ENCODE measurements at regions not wholly inside any gene's neighbourhood (a gene's known extent, or its start where the extent isn't known, plus 50 kb on each side); places are given as distances from the start of the nearest gene placed in this dataset.
A peak's percentile ranks its signal among the peaks of the same experiment; 100 is the strongest.

DNA sequence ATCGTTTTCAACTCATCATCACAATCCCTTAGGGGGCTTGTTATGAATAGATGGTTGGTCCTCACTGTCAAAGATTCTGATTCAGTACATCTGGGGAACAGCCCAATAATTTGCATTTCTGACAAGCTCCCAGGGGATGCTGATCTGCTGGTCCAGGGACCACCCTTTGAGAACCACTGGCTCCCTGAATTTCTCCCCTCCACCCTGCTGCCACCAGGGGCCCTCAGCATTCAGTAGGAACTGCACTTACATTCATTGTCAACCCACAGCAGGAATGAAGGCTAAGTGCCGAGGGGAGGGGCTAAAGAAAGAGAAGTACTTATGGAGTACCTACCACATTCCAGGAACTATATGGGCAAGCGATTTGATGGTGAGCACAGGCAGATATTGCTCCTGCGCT lies 85.9 kb downstream of the BOD1 start:
- no peak overlapping the region for H3K27ac ChIP-seq
- no peak overlapping the region for H3K4me3 ChIP-seq

DNA sequence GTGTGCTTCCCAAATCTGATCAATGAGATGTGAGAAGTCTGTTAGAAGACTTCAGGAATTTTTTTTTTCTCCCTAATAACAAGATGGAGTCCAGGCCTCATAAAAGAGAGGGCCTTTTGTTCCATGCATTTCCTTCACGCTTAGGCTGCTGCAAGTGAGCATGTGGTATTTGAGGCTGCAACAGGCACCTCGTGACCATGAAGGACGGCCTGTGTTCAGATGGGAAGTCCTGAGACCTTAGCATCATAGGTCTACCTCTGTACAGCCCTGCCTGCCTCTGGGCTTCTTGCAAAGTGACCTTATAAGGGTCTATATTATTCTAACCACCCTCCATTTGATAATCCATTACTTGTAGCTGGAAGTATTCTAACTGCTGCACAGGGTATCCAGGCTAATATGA lies 86.6 kb downstream of the BOD1 start:
- Histone ChIP-seq H3K4me3 (no peak overlapping the region), H3K27ac (no peak overlapping the region)

DNA sequence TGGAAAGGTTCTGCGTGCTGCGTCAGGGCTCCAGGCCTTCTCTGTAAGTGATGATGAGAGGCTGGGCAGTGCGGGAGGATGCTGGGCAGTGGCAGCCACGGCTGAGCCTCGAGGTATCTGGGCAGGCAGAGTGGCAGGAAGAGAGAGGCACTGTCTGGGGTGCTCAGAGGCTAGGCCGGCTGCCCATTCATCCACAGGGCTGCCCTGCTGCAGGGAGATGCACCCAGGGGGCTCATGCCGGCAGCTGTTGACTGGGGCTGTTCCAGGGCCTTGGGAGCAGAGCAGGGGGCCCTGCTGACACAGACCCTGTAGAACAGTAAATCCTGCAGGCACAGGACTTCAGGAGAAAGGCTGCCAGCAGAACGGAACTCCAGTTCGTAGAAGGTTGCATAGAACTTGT lies 88.8 kb downstream of the BOD1 start:
- no peak overlapping the region for H3K4me3 ChIP-seq
- H3K27ac ChIP-seq, result no peak overlapping the region

DNA sequence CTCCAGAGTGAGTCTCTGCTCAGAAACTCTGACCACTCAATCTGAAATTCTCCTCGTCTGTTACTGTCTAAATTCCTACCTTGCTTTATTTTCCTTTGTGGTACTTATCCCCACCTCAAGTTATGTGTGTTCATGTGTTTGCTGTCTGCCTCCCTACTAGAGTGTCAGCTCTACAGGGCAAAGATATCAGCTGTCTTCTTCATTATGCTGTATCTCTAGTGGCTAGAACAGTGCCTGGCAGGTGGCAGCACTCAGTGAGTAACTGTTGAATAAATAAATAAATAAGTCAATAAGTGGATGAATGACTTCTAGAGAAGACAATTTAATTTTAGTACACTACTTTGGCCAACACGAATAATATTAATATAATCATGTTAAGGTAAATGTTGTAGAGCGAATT lies 92.3 kb downstream of the BOD1 start:
- Histone ChIP-seq H3K4me3 (no peak overlapping the region), H3K27ac (no peak overlapping the region)

DNA sequence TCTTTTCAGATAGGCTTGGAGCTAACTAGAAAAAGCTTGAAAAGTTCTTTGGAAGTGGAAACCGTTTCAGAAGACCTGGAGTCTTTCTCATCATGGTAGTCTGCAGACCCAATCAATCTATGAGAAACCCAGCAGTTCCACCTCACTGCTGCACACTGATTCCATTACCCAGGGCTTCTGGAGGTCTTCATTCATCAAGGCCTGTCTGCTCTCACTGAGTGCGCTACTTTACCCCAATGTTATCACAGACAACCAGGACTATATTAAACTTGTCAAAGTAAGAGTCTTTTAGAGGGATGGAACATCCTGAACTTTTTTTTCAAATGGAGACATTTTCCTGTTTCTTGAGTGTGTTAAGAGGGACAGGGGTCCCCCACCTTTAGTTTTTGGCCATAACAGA lies 93.1 kb downstream of the BOD1 start:
- H3K27ac ChIP-seq, result no peak overlapping the region
- no peak overlapping the region for H3K4me3 ChIP-seq

DNA sequence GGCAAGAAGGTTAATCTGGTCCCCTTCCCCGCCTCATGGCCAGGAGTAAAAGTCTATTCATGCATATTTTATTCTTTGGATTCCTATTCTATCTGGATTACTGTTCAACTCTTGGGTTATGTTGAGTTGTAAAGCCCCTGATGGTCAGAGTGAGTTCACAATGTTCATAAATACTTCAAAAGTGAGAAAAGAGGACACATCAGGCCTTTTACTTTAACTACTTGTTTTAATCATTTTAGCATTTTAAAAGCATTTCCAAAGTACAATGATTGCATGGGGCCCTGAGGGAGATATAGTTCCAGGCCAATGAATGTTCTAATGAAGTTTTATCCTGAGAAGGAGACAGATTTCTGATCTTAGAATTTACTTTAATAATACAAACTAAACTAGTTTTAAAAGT lies 93.9 kb downstream of the BOD1 start:
- no peak overlapping the region for H3K4me3 ChIP-seq
- no peak overlapping the region for H3K27ac ChIP-seq

DNA sequence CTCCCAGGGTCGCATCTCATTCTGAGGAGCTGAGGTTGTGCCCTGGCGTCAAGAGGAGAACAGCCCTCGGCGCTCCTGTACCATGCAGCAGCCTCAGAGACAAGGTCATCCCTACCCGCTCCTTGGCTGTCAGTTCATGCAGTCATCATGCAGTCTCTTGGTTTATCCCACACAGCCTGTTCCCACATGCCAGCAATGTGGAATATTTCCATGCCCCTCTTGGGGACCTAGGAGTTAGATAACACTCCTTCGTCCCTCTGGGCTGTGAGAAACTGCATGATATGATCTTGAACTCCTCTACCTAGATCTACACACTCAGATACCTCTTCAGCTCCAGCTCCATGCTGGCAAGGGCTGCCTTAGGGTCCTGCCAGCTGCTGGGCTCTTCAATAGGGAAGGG lies 97.6 kb downstream of the BOD1 start:
- Histone ChIP-seq H3K4me3 (no peak overlapping the region), H3K27ac (no peak overlapping the region)

DNA sequence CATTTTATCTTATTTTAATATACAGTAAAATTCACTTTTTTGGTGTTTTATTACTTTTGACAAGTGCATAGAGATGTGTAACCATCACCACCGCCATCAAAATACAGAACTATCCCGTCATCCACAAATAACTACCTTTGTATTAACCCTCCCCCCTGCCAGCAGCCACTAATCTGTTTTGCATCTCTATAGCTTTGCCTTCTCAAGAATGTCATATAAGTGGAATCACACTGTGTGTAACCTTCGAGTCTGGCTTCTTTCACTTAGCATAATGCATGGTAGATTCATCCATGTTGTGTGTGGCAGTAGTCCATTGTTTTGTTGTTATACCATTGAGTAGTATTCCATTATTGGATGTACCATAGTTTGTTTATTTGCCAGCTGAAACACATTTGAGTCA lies 98.8 kb downstream of the BOD1 start:
- H3K27ac ChIP-seq, result no peak overlapping the region
- H3K4me3 ChIP-seq, result no peak overlapping the region

DNA sequence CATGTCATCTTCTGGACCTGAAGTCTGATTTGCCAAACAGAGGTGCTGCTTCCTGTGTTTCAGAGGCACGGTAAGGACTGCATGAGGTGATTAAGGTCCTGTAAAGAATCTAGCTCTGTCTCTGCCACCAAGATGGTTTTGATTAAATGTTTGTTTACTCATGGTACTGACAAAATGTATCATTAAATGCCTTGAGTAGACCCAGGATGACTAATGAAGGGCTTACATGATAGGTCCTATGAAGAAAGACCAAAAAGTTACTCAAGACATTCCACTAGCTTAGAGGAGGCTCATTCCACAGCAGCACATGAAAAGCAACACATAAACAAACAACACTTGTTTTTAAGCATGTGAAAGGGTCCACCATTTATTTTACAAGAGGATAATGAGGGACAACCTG lies 100.9 kb downstream of the BOD1 start:
- Histone ChIP-seq H3K27ac (peak overlapping the region in 2 of 21 experiments; percentile 26 to 40), H3K4me3 (no peak overlapping the region)

DNA sequence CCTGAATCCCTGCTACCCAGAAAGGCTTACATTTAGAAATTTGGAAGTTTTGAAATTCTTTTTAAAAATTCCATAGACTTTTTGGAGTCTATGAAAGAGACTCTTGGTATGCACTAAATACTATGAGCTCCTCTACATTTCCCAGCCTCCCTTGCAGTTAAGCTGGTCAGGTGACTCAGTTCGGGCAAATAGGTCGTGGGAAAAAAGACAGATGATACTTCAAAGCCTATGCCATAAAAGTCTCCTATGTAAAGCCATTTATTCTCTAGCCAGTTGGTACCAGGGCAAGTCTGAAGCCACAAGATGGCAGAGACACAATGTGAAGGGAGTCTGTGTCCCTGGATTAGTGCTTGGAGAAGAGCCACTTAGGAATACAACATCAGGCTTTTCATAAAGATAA lies 101.8 kb downstream of the BOD1 start:
- peak overlapping the region in 1 of 21 experiments; percentile 26 for H3K27ac ChIP-seq
- no peak overlapping the region for H3K4me3 ChIP-seq

DNA sequence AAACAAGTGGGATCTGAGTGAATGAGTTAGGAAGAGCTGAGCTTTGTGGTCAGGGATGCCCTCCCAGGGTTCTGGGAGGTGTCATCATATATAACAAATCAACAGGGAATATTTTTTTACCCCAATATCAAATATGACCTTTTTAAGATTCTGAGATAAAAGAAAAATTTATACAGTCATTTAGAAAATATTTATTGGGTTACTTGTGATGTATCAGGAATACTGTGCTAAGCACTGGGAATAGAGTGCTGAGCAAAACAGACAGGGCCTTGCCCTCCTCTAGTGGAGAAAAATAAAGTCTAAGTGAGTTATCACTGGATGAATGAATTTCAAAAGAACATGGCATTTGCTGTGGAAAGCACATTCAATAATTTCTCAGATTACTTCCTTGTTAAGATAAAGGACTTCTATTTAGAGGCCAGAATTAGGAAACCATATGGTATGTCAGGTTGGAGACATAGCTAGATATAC lies 102.9 kb downstream of the BOD1 start:
- Histone ChIP-seq H3K27ac (no peak overlapping the region), H3K4me3 (no peak overlapping the region)

DNA sequence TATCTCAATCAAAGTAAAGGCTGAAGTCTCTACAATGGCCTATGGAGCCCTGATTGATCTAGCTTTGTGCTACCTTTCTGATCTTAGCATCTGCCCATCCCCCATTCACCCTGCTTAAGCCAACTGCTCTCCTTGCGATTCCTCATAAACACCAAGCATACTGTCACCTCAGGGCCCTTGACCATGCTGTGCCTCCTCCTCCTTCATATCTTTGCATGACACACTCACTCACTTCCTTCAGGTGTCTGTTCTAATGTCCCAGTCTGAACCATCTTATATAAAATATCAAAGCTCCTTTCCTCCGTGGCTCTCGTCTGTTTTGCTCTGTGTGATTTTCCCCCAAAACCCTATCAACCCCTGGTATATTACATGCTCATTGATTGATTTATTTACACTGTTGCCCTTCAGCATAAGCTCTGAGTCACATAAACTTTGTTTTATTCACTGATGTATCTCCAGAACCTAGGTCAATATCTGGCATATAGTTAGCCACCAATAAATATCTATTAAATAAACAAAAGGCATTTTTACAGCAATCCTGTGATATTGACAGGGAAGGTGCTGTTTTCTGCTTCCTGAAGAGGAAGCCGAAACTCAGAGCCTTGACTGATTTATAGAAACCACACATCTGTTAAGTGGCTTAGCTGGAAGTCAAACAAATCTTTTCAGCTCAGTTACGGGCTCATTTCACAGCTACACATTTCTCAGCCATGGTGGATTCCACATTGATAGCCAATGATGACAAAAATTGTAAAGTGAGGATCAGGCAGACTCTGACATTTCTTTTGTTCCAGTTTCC lies 103.6 kb downstream of the BOD1 start:
- no peak overlapping the region for H3K27ac ChIP-seq
- H3K4me3 ChIP-seq, result no peak overlapping the region

DNA sequence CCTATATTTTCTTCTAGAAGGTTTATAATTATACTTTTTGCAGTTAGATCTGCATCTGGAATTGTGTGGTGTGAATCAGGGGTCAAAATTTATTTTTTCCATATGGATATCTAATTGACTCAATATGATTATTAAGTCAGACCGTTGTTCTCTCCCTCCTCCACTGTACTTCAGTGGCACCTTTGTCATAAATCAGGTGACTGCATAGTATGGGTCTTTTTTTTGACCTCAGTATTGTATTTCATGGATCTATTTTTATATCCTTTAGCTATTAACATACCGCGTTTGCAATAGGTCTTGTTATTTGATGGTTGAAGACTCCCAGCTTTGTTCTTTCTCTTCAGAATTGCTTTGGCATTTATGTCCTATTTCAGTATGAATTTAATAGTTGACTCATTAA lies 107.4 kb downstream of the BOD1 start:
- Histone ChIP-seq H3K4me3 (no peak overlapping the region), H3K27ac (no peak overlapping the region)

DNA sequence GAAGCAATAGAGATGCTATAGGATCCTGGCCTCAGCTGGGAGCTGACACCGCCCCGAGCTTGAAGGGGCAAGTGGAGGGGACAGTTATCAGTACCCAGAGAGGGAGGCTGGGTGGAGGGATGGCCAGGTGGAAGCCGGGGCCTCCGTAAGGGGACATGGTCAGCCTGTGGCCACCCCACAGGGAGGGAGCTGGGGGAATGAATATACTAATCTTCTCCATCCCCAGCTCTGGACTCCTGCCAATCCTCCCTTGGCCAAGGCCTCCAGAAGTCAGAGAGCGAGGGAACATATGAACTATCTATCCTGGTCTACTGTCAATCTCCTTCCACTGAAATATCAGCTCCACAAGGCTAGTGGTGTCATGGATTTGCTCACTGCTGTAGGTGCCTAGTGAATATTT lies 109.3 kb downstream of the BOD1 start:
- H3K4me3 ChIP-seq, result no peak overlapping the region
- no peak overlapping the region for H3K27ac ChIP-seq

DNA sequence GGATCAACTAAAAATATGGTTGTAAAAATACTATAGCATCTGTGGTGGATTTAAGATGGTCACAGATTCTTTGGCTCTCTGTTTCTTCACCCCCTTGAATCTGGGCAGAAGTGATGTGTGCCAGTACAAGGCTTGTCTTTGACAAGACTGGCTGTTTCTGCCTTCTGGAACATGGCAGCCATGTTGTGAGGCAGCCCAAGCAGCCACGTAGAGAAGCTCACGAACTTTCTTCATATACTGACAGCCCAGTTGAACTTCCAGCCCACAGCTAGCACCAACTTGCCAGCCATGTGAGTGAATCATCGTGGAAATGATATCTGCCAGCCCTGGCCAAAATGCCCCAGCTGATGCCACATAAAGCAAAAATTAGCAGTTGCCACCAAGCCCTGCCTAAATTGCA lies 110.8 kb downstream of the BOD1 start:
- H3K4me3 ChIP-seq, result no peak overlapping the region
- H3K27ac ChIP-seq, result no peak overlapping the region

DNA sequence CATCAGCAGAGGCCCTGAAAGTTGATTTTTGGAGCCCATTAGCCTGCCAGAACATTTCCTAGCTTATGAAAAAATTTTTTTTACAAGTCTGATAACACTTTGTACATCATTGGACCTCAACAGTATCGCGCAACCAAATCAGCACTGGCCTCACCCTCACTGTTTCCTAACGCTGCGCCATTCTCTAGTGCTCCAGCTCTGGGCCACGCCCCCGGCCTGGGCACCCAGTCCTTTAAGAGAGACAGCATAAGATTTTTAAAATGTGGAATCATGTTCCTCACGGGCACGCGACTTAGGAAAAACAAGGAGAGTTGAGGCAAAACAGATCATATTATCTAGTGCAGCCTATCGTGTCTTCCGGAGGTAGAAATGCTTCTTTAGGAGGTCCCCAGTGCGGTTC lies 114.5 kb downstream of the BOD1 start:
- Histone ChIP-seq H3K27ac (no peak overlapping the region), H3K4me3 (no peak overlapping the region)

DNA sequence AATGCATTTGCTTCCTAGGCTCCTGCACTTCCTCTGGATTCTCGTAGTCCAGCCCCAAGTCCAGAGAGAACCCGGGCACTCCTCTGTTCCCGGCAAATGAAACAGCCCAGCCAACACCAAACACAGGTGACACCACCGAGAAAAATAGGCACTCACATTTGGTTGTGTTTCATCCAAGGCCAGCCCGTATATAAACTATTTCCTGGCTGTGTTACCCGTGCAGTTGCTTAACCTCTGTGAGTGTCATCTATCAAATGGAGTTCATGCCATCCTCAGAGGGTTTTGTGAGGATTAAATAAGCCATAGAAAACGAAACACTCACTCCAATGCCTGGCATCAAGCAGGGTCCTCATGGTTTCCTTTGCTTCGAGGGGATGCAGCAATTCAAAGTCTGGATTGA lies 115.2 kb downstream of the BOD1 start:
- peak overlapping the region in 1 of 21 experiments; percentile 7 for H3K27ac ChIP-seq
- no peak overlapping the region for H3K4me3 ChIP-seq

DNA sequence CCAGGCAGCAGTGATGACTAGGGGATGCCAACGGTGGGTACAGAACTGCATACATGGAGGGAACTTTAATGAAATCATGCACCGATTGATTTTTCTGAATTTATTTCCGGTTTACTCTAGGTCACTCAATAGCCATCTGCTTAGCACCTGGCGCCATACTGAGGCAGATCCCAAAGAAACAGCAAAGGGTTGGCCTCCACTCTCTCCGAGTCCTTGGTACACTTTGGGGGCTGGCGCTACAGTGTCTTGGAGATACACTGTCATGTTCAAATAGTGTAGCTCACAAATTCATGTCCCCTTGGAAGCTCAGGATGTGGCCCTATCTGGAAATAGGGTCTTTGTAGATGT lies 116.3 kb downstream of the BOD1 start:
- peak overlapping the region in 1 of 21 experiments; percentile 69 for H3K27ac ChIP-seq
- H3K4me3 ChIP-seq, result no peak overlapping the region

DNA sequence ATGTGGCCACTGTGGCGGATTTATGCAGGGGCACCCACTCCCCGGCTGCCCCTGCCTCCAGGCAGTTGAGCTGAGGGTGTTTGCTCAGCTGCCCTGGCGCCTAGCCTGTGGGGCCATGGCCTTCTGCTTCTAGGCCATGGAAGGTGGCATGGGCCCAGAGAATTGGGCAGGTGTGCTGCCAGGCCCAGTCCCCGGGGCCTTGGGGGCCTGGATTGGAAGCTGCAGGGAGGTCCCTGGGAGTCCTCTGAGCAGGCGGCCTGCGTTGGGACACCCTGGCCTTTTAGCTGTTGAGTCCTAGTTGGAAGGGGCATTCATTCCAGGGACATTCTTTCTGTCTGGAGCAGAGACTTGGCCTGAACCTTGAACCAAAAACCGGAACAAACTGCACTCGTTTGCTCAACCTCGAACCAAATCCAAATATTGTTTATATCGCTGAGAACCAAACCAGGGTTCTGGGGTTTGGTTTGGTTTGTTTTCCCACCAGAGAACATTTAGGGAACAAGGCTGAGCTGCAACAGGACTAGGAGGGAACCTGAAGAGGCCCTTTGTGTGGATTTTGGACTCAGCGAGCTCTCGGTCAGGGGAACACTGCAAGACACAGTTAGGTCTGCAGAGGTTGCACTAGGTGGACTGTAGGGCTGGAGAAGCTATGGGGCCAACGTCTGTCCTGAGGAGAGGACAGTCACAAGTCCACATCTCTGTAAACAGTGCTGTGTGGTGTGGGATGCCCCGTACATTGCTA lies 116.8 kb downstream of the BOD1 start:
- H3K4me3 ChIP-seq, result no peak overlapping the region
- H3K27ac ChIP-seq, result peak overlapping the region in 6 of 21 experiments; percentile 24 to 69 (median 44)

DNA sequence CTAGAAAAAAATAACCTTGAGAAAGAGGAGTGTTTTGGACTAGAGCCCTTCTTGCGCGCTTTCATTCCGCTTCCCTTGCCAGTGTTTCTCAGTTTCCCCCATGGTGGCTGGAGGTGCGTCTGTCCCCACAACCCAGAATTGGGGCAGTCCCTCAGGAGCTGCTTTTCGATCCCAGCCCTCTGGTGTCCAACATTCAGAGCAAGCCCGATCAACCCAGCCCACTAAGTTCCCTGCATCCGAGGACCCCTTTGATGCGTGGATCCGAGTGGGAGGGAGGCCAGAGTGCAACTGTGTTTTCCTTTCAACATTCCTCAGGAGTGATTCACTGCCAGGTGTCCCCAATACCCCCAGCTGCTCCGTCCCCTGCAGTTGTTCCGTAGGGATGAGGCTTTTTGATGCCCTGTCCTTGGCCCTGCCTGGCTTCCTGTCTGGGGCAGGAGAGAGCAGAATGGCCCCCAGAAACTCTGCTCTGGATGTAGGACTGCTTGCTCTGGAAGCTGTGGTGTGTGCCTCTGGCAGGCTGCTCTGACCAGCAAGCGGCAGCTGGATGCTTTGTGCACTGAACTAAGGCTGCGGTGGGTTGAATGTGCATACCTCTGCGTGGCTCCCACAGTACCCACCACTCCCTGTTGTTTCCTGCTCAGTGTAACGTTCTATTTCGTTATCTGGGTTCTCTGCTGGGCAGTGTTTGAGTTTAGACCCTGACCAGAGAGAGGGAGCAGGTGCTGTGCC lies 117.5 kb downstream of the BOD1 start:
- Histone ChIP-seq H3K27ac (peak overlapping the region in 10 of 21 experiments; percentile 1 to 69 (median 35)), H3K4me3 (no peak overlapping the region)

DNA sequence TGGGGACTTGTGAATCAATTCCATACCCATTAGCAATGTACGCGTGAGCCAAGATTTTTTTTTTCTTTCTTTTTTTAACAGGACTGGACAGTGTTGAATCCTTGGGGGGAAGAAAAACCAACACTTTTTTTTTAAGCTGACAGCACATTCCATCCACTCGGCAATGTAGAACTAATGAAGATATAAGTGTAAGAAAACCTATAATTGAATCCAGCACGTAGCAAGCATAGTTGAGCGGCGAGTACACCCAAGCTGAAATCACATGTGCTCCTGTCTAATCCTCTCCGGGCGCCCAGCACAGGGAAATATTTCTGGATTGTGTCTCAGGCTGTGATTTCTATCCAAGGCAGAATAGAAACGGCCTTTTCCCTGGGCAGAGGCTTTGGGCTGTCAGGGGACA lies 118.2 kb downstream of the BOD1 start:
- no peak overlapping the region for H3K4me3 ChIP-seq
- peak overlapping the region in 5 of 21 experiments; percentile 14 to 69 (median 47) for H3K27ac ChIP-seq
